RKO (cell line): ENCODE measurements at regions not wholly inside any gene's neighbourhood (a gene's known extent, or its start where the extent isn't known, plus 50 kb on each side); places are given as distances from the start of the nearest gene placed in this dataset.

ENCODE experiments used
- DNase-seq: peaks from one replicate; pipeline ENCODE4 v3.0.0-alpha.2; 2016; ENCODE audit warnings: low spot score

- no peak for DNase-seq
Observed at GRCh38 chrY:11293392-11293791, 1407.6 kb upstream of the USP9Y start.

- peak; percentile 1 for DNase-seq
Observed at GRCh38 chrY:11334151-11334550, 1366.9 kb upstream of the USP9Y start.
